Sigmoid colon (tissue), 6 donors: ENCODE measurements at regions not wholly inside any gene's neighbourhood (a gene's known extent, or its start where the extent isn't known, plus 50 kb on each side); places are given as distances from the start of the nearest gene placed in this dataset.

Experiments
- DNase-seq: peaks from one replicate; pipeline ENCODE4 v3.0.0-alpha.2; 2019
- H3K27ac ChIP-seq, 4 donors: fragments of 200-600 bp; sonication (generic); one replicate each; pipeline ENCODE4 v1.5.1; 2016 to 2019; ENCODE audit warnings: mild to moderate bottlenecking in 1 of 4
- H3K27me3 ChIP-seq, 3 donors: fragments of 200-600 bp; sonication (generic); one replicate each; pipeline ENCODE4 v1.5.1; 2019; ENCODE audit warnings: mild to moderate bottlenecking in 1 of 3
- H3K36me3 ChIP-seq, 4 donors: fragments of 200-600 bp; sonication (generic); one replicate each; pipeline ENCODE4 v1.5.1; 2016 to 2019
- H3K4me1 ChIP-seq, 4 donors: fragments of 200-600 bp; sonication (generic); one replicate each; pipeline ENCODE4 v1.5.1; 2017 to 2019
- H3K4me3 ChIP-seq, 4 donors: fragments of 200-600 bp; sonication (generic); one replicate each; pipeline ENCODE4 v1.5.1; 2017 to 2019; ENCODE audit warnings: mild to moderate bottlenecking in 2 of 4, moderate library complexity in 1 of 4
- H3K9me3 ChIP-seq, 4 donors: fragments of 200-600 bp in 3 of 4; sonication (generic) in 3 of 4; one replicate each; pipeline versions ENCODE4 v1.5.1 to v1.6.1; 2013 to 2019
- EP300 ChIP-seq, 4 donors: sonication (generic); formaldehyde crosslinking; IDR thresholded peaks; one replicate each; pipeline ENCODE4 v1.6.1; 2017; ENCODE audit warnings: antibody characterized with exemption in 4 of 4
- POLR2A ChIP-seq, 2 donors: fragments of 450-650 bp; IDR thresholded peaks; one replicate each; pipeline ENCODE4 v1.6.1; 2016; ENCODE audit warnings: antibody characterized with exemption in 2 of 2, mild to moderate bottlenecking in 2 of 2, moderate library complexity in 2 of 2
- POLR2AphosphoS5 ChIP-seq, 4 donors: sonication (generic); formaldehyde crosslinking; IDR thresholded peaks; one replicate each; pipeline ENCODE4 v1.6.1; 2017; ENCODE audit warnings: antibody characterized with exemption in 4 of 4
- WGBS, 2 donors: extraction: QIAGEN DNeasy Blood & Tissue Kit; methylation state at CpG; one replicate each; pipeline ENCODE4 v1.1.7; 2013; 5-methylcytosine and 5-hydroxymethylcytosine counted together
- intact Hi-C: fragments of 100-400 bp; cut with DNase I; formaldehyde crosslinking; loops from one replicate; pipeline ENCODE4 v1.15.1; 2023
- TF ChIP-seq, protein P1 (sequence below), 4 experiments: fragments of 450-650 bp in 3 of 4; fragments of 200-600 bp in 1 of 4; IDR thresholded peaks; one replicate each; pipeline ENCODE4 v1.5.1; 2016 to 2019; ENCODE audit warnings: antibody characterized with exemption in 4 of 4, mild to moderate bottlenecking in 3 of 4, moderate library complexity in 2 of 4
- donor health status: healthy with polysubstance abuse.
- donor health status: healthy.

DNA sequence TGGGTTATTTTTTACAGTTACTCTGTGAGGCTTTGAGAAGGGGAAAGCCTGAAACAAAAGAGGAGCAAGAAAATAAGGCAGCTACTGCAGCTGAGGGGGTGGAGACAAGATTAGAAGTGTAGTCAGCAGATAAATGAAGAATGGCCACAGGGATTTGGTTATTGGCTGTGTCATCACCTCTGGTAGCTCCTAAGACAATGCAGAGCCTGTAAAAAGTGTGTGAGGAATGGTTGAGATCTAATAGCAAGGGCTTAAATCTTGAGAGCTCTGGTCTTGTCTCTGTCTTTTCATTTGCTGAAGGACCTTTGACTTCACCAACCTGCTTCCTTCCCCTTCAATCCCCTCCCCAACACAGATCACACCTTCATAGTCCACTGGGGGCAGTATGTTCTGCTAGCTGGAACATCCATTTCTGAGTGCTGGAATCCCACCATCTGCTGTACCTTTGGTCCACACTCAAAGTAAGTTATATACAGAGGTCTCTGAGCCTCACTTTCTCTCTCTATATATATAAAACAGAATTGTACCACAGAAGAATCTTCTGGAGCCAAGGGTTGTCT lies 213.7 kb upstream of the ZIC3 start:
- no peaks in the 10 kb centered on the region for H3K36me3 ChIP-seq
- no peak overlapping the region for H3K27ac ChIP-seq
- intact Hi-C loops = no loop called here
- no peaks in the 10 kb centered on the region for H3K9me3 ChIP-seq
- H3K27me3 ChIP-seq = no peaks in the 10 kb centered on the region
- DNase-seq = no peak
- TF ChIP-seq, protein P1, sequence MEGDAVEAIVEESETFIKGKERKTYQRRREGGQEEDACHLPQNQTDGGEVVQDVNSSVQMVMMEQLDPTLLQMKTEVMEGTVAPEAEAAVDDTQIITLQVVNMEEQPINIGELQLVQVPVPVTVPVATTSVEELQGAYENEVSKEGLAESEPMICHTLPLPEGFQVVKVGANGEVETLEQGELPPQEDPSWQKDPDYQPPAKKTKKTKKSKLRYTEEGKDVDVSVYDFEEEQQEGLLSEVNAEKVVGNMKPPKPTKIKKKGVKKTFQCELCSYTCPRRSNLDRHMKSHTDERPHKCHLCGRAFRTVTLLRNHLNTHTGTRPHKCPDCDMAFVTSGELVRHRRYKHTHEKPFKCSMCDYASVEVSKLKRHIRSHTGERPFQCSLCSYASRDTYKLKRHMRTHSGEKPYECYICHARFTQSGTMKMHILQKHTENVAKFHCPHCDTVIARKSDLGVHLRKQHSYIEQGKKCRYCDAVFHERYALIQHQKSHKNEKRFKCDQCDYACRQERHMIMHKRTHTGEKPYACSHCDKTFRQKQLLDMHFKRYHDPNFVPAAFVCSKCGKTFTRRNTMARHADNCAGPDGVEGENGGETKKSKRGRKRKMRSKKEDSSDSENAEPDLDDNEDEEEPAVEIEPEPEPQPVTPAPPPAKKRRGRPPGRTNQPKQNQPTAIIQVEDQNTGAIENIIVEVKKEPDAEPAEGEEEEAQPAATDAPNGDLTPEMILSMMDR (IDR thresholded peaks at IDR 0.05) = no peak
- TF ChIP-seq POLR2AphosphoS5 (IDR thresholded peaks at IDR 0.05) = no peak
- no peak for TF ChIP-seq POLR2A (IDR thresholded peaks at IDR 0.05)
- no peaks in the 10 kb centered on the region for H3K4me1 ChIP-seq
- no peak overlapping the region for H3K4me3 ChIP-seq

DNA sequence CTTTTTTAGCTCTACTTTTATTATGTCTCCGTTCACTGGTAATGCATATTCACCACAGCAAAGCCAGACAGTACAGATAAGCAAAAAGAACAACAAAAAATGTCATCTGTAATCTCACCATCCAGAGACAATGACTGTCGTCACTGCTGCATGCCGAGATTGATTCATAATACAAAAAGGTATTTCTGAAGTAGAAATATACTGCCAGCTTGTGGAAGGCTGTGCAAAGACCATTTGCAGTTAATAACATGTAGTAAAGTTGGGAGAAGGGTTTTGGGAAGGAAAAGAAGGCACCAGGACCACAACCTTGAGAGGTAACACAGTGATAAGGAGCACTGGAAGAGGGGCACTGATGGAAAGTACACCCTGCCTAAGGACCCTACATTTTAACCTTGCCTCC lies 223.0 kb upstream of the ZIC3 start:
- TF ChIP-seq, protein P1 (IDR thresholded peaks at IDR 0.05) = no peak
- no peak for TF ChIP-seq EP300 (IDR thresholded peaks at IDR 0.05)
- TF ChIP-seq POLR2A (IDR thresholded peaks at IDR 0.05) = no peak
- TF ChIP-seq POLR2AphosphoS5 (IDR thresholded peaks at IDR 0.05) = no peak
- Histone ChIP-seq H3K36me3 (no peaks in the 10 kb centered on the region), H3K27me3 (no peaks in the 10 kb centered on the region), H3K9me3 (no peaks in the 10 kb centered on the region), H3K27ac (no peak overlapping the region), H3K4me1 (no peaks in the 10 kb centered on the region), H3K4me3 (no peak overlapping the region)
- no peak for DNase-seq
- WGBS, 2 donors = 70 to 75% methylated on average over 3 of the region's 3 CpGs
- intact Hi-C loops = no loop called here

DNA sequence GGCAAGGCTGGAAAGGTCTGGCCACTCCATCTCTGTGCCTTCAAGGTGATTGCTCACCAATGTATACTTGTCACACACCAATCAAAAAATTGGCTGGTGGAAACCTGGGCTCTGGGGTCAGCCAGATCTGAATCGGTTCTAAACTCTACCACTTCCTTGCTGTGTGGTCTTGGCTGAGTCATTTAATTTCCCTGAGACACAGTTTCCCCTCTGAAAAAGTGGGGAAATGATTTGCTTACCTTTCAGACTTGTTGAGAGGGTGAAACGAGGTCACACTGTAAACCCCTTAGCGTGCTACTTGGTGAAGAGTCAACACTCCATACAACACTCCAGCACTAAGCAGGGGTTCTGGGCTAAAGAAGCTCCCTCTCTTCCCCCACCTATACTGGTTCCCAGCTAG lies 252.3 kb upstream of the ZIC3 start:
- WGBS, 2 donors = 49 to 73% methylated on average over 3 of the region's 3 CpGs
- Histone ChIP-seq H3K27ac (no peak overlapping the region), H3K27me3 (no peaks in the 10 kb centered on the region), H3K4me3 (no peak overlapping the region), H3K36me3 (no peaks in the 10 kb centered on the region), H3K9me3 (no peaks in the 10 kb centered on the region), H3K4me1 (no peaks in the 10 kb centered on the region)
- intact Hi-C loops = no loop called here
- no peak for DNase-seq
- TF ChIP-seq POLR2AphosphoS5 (IDR thresholded peaks at IDR 0.05) = no peak
- TF ChIP-seq, protein P1 (IDR thresholded peaks at IDR 0.05) = no peak
- TF ChIP-seq POLR2A (IDR thresholded peaks at IDR 0.05) = no peak
- no peak for TF ChIP-seq EP300 (IDR thresholded peaks at IDR 0.05)

DNA sequence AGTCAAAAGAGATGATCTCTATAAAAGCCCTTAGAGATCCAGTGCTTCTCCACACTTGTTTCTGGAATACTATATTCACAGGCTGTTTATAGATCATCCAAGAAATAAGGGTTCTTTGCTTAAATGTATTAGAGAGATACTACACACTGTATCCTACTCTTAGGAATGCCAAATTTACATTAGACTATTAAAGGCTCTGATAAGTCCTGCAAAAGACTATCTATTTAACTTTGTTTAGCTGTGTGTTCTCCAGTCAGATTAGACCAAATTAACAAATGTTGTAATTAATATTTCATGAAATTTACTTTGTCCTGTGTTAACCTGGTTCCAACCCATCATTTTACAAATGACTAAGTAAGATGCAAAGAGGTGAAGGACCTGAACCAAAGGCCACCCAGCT lies 260.5 kb upstream of the ZIC3 start:
- H3K4me3 ChIP-seq = no peak overlapping the region
- intact Hi-C loops = no loop called here
- no peak overlapping the region for H3K27ac ChIP-seq
- H3K9me3 ChIP-seq = no peaks in the 10 kb centered on the region
- no peaks in the 10 kb centered on the region for H3K27me3 ChIP-seq
- H3K4me1 ChIP-seq = no peaks in the 10 kb centered on the region
- TF ChIP-seq POLR2A (IDR thresholded peaks at IDR 0.05) = no peak
- DNase-seq = no peak
- H3K36me3 ChIP-seq = no peaks in the 10 kb centered on the region

DNA sequence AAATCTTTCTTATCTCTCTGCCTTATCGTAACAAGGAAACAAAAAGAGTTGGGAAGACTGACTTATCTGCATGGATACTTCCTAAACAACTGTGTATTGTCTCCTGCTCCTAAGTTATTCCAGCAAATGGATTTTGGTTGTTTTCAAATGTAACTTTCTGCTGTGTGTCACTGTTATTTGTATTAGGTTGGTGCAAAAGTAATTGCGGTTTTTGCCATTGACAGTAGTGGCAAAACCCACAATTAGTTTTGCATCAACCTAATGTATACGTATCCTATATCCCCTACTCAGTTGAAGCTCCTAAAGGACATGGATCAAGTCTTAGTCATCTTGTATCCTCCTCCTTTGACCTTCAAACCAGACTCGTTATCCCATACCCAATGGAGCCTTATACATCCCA lies 263.4 kb upstream of the GPR101 start:
- no peak for TF ChIP-seq POLR2AphosphoS5 (IDR thresholded peaks at IDR 0.05)
- no peak for TF ChIP-seq EP300 (IDR thresholded peaks at IDR 0.05)
- no peak for TF ChIP-seq POLR2A (IDR thresholded peaks at IDR 0.05)
- Histone ChIP-seq H3K9me3 (no peaks in the 10 kb centered on the region), H3K36me3 (no peaks in the 10 kb centered on the region), H3K27me3 (no peaks in the 10 kb centered on the region), H3K4me3 (no peak overlapping the region), H3K4me1 (no peaks in the 10 kb centered on the region), H3K27ac (no peak overlapping the region)
- intact Hi-C loops = no loop called here
- DNase-seq = no peak
- 78 to 80% methylated on average over 4 of the region's 4 CpGs for WGBS, 2 donors

DNA sequence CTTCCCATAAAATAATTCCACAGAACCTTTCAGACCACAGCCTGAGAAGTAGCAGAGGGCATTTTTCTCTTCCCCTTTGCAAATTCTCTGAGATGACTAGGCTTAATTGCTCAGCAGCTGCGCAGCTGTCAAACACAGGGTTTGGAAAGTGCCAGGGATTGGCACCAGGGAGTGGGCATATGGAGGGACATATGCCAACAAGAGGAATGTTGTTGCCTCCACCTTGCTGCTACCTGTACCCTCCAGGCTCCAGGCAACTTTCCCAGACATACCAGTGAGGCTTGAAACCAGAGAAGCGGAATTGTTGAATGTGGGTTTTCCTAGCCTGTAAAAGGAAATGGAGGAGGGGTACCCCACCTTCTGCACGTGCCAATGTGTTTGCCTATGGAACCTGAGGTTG lies 256.2 kb upstream of the GPR101 start:
- intact Hi-C loops = no loop called here
- no peaks in the 10 kb centered on the region for H3K27me3 ChIP-seq
- no peaks in the 10 kb centered on the region for H3K9me3 ChIP-seq
- no peak overlapping the region for H3K27ac ChIP-seq
- TF ChIP-seq, protein P1 (IDR thresholded peaks at IDR 0.05) = no peak
- TF ChIP-seq POLR2AphosphoS5 (IDR thresholded peaks at IDR 0.05) (no peak), EP300 (IDR thresholded peaks at IDR 0.05) (no peak), POLR2A (IDR thresholded peaks at IDR 0.05) (no peak)
- 34 to 35% methylated on average over 3 of the region's 3 CpGs for WGBS, 2 donors
- DNase-seq = no peak
- no peaks in the 10 kb centered on the region for H3K4me1 ChIP-seq
- no peaks in the 10 kb centered on the region for H3K36me3 ChIP-seq
- H3K4me3 ChIP-seq = no peak overlapping the region
